ENCODE measurements at regions not wholly inside any gene's neighbourhood (a gene's known extent, or its start where the extent isn't known, plus 50 kb on each side); places are given as distances from the start of the nearest gene placed in this dataset.
"Not testable (repeated sequence)": the region's sequence is repeated elsewhere in the genome, so short reads cannot be mapped to it uniquely, and the experiment has no call there.

DNA sequence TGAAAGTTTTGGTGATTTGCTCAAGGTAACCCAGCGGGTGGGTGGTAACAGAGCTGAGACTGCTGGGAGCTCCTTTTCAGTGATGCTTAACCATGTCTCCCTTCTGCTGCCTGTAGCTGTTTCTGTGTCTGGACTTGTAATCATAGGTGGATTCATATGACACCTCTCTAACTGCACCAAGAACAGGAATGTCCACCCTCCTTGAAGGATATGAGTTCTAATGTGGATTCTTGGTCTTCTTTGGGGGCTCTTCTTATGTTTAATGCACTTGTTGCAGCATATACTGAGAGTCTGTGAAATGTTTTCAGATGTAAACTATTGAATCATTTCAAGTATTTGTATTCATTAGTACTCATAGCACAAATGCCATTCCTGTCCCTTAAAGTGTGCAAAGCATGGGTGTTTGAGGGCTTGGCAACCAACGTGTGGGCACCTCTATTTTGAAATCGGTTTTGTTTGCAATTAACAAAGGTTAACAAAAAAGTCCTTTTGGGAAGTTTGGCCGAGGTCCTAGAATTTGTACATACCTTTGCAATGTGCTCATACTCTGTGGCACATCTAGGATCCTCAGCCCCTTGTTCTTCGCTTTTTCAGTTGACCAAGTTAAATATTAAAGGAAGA, 138.0 kb downstream of the SOX4 start:
- H3K4me3 ChIP-seq, result no peak overlapping the region
- no peak for DNase-seq
- H3K27me3 ChIP-seq, result no peaks in the 10 kb centered on the region
- intact Hi-C loops (cut with DNase I; ENCODE audit: low total_unique reads), result no loop called here
- TF ChIP-seq CTCF (IDR thresholded peaks at IDR 0.05), result no peak
- no peak overlapping the region for H3K27ac ChIP-seq
- H3K4me1 ChIP-seq, result peaks cover 0 to 11% (median 4%) of the 10 kb centered on the region in 4 donors
- H3K9me3 ChIP-seq, result no peaks in the 10 kb centered on the region
- no peaks in the 10 kb centered on the region for H3K36me3 ChIP-seq

DNA sequence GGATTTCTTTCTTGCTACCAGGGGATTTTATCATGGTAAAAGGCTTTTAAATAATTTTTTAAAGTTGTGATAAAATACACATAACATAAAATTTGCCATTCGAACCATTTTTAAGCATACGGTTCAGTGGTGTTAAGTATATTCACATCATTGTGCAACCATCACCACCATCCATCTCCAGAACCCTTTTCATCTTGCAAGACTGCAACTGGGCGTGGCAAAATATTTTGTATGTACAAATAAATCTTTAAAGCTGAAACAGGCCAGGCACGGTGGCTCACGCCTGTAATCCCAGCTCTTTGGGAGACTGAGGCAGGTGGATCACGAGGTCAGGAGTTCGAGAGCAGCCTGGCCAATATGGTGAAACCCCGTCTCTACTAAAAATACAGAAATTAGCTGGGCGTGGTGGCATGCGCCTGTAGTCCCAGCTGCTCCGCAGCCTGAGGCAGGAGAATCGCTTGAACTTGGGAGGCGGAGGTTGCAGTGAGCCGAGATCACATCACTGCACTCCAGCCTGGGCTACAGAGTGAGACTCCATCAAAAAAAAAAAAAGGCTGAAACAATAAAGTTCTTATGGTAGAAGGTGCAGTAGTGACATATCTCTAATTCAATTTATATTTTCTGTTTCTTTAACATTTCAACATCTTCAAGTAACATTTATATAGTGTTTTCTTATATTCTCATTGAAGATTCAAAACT, 138.6 kb downstream of the SOX4 start:
- H3K9me3 ChIP-seq; H3K27me3 ChIP-seq; H3K27ac ChIP-seq; H3K4me3 ChIP-seq; DNase-seq; H3K36me3 ChIP-seq; intact Hi-C loops (cut with DNase I; ENCODE audit: low total_unique reads): not testable (repeated sequence)
- H3K4me1 ChIP-seq, result peaks cover 0 to 11% (median 4%) of the 10 kb centered on the region in 4 donors

DNA sequence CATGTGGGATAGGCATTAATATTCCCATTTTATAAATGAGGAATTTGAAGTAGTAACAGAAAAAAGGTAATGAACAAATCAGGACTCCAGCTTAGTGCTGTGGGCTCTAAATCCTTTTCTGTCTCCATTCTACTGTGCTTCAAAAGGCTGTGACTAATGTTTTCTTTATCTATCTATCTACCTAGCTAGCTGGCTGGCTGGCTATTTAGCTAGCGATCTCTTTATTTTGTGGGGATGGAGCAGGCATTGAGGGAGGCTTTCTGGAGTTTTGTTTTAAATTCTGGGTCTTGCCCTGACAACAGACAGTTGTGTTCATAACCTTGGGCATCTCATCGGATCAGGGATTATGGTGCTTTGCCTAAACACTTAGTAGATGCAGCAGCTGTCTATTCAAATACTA, 139.2 kb downstream of the SOX4 start:
- Histone ChIP-seq H3K4me3 (no peak overlapping the region), H3K4me1 (peaks cover 0 to 11% (median 4%) of the 10 kb centered on the region in 4 donors), H3K9me3 (no peaks in the 10 kb centered on the region), H3K27ac (no peak overlapping the region), H3K36me3 (no peaks in the 10 kb centered on the region), H3K27me3 (no peaks in the 10 kb centered on the region)
- TF ChIP-seq CTCF (IDR thresholded peaks at IDR 0.05), result no peak
- no peak for DNase-seq
- intact Hi-C loops (cut with DNase I; ENCODE audit: low total_unique reads), result no loop called here

- intact Hi-C loops (cut with DNase I; ENCODE audit: low total_unique reads), result no loop called here
- TF ChIP-seq CTCF (IDR thresholded peaks at IDR 0.05), result no peak
- no peak overlapping the region for H3K27ac ChIP-seq
- H3K4me1 ChIP-seq, result peaks cover 0 to 13% (median 5%) of the 10 kb centered on the region in 4 donors
- no peak for DNase-seq
- no peaks in the 10 kb centered on the region for H3K9me3 ChIP-seq
- H3K4me3 ChIP-seq, result no peak overlapping the region
- H3K27me3 ChIP-seq, result no peaks in the 10 kb centered on the region
- no peaks in the 10 kb centered on the region for H3K36me3 ChIP-seq
Observed at GRCh38 chr6:21733311-21733710, 139.8 kb downstream of the SOX4 start.

- DNase-seq, result no peak
- H3K27ac ChIP-seq, result no peak overlapping the region
- H3K4me1 ChIP-seq, result peaks cover 0 to 13% (median 5%) of the 10 kb centered on the region in 4 donors
- TF ChIP-seq CTCF (IDR thresholded peaks at IDR 0.05), result no peak
- no peak overlapping the region for H3K4me3 ChIP-seq
- no peaks in the 10 kb centered on the region for H3K36me3 ChIP-seq
- no peaks in the 10 kb centered on the region for H3K27me3 ChIP-seq
- intact Hi-C loops (cut with DNase I; ENCODE audit: low total_unique reads), result no loop called here
- H3K9me3 ChIP-seq, result no peaks in the 10 kb centered on the region
Observed at GRCh38 chr6:21734204-21734603, 140.7 kb downstream of the SOX4 start.
